Right atrium auricular region (tissue), 2 donors: ENCODE measurements at regions not wholly inside any gene's neighbourhood (a gene's known extent, or its start where the extent isn't known, plus 50 kb on each side); places are given as distances from the start of the nearest gene placed in this dataset.

ENCODE experiments used
- DNase-seq: peaks from one replicate; pipeline ENCODE4 v3.0.0-alpha.2; 2019; ENCODE audit warnings: low spot score
- H3K27ac ChIP-seq, 2 donors: fragments of 200-600 bp; sonication (generic); 1 replicate in 1 of 2; 2 replicates in 1 of 2; pipeline ENCODE4 v1.5.1; 2016 to 2019
- H3K27me3 ChIP-seq, 2 donors: fragments of 200-600 bp; sonication (generic); one replicate each; pipeline versions ENCODE4 v1.5.1 to v1.6.0; 2017 to 2019
- H3K36me3 ChIP-seq: fragments of 200-600 bp; sonication (generic); one replicate; pipeline ENCODE4 v1.5.1; 2016
- H3K4me1 ChIP-seq, 2 donors: fragments of 200-600 bp; sonication (generic); one replicate each; pipeline versions ENCODE4 v1.5.1 to v1.6.0; 2017 to 2019
- H3K4me3 ChIP-seq, 2 donors: fragments of 200-600 bp; sonication (generic); 1 replicate in 1 of 2; 2 replicates in 1 of 2; pipeline ENCODE4 v1.5.1; 2017 to 2019; ENCODE audit warnings: mild to moderate bottlenecking in 1 of 2, moderate library complexity in 1 of 2
- H3K9me3 ChIP-seq, 2 donors: fragments of 200-600 bp; sonication (generic); one replicate each; pipeline ENCODE4 v1.5.1; 2019
- TF ChIP-seq, protein P1 (sequence below), 2 donors: fragments of 200-600 bp; sonication (generic); IDR thresholded peaks; one replicate each; pipeline ENCODE4 v1.5.1; 2019; ENCODE audit warnings: antibody characterized with exemption in 2 of 2

DNA sequence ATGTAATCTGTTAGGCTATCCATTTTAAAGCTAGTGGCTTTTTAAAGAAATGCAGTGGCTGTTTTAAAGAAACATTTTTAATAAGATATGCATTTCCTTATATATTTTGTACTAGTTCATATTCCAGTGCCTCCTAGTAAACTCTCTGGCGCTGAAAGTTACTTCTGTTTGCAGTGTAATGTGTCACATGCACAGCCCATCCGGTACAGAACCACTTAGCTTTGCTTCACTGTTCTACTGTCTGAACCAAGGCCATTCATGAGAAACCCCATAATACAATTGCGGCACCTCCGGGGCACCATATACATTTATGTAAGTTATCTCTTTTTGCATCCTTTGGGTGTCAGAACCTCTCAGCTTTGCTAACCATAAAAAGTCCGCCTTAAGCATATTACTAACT lies 114.6 kb upstream of the KCTD1 start:
- Histone ChIP-seq H3K4me1 (peaks cover 0 to 3% of the 10 kb centered on the region in 2 donors), H3K27me3 (no peaks in the 10 kb centered on the region), H3K27ac (no peak overlapping the region), H3K36me3 (no peaks in the 10 kb centered on the region), H3K4me3 (no peak overlapping the region), H3K9me3 (no peaks in the 10 kb centered on the region)
- no peak for DNase-seq
- TF ChIP-seq, protein P1, sequence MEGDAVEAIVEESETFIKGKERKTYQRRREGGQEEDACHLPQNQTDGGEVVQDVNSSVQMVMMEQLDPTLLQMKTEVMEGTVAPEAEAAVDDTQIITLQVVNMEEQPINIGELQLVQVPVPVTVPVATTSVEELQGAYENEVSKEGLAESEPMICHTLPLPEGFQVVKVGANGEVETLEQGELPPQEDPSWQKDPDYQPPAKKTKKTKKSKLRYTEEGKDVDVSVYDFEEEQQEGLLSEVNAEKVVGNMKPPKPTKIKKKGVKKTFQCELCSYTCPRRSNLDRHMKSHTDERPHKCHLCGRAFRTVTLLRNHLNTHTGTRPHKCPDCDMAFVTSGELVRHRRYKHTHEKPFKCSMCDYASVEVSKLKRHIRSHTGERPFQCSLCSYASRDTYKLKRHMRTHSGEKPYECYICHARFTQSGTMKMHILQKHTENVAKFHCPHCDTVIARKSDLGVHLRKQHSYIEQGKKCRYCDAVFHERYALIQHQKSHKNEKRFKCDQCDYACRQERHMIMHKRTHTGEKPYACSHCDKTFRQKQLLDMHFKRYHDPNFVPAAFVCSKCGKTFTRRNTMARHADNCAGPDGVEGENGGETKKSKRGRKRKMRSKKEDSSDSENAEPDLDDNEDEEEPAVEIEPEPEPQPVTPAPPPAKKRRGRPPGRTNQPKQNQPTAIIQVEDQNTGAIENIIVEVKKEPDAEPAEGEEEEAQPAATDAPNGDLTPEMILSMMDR (IDR thresholded peaks at IDR 0.05): no peak

GRCh38 chr18:26657631-26658581 lies 109.6 kb upstream of the KCTD1 start:
- H3K27ac ChIP-seq: peak overlapping the region; percentile 87 to 93

GRCh38 chr18:26656944-26657536 lies 108.7 kb upstream of the KCTD1 start:
- H3K27ac ChIP-seq: peak overlapping the region; percentile 87 to 93
- TF ChIP-seq, protein P1 (IDR thresholded peaks at IDR 0.05): peak in 1 of 2 donors; percentile 51
- no peaks in the 10 kb centered on the region for H3K27me3 ChIP-seq
- H3K36me3 ChIP-seq: no peaks in the 10 kb centered on the region
- no peaks in the 10 kb centered on the region for H3K9me3 ChIP-seq
- peak; percentile 71 for DNase-seq
- peak overlapping the region; percentile 58 to 78 for H3K4me3 ChIP-seq
- peaks cover 0 to 19% of the 10 kb centered on the region in 2 donors for H3K4me1 ChIP-seq

More at GRCh38 chr18:26657631-26658581, 109.6 kb upstream of the KCTD1 start:
- H3K27me3 ChIP-seq: no peaks in the 10 kb centered on the region
- TF ChIP-seq, protein P1 (IDR thresholded peaks at IDR 0.05): no peak
- H3K9me3 ChIP-seq: no peaks in the 10 kb centered on the region
- no peaks in the 10 kb centered on the region for H3K36me3 ChIP-seq
- H3K4me1 ChIP-seq: peaks cover 0 to 19% of the 10 kb centered on the region in 2 donors
- peak overlapping the region; percentile 58 to 78 for H3K4me3 ChIP-seq
- DNase-seq: no peak

DNA sequence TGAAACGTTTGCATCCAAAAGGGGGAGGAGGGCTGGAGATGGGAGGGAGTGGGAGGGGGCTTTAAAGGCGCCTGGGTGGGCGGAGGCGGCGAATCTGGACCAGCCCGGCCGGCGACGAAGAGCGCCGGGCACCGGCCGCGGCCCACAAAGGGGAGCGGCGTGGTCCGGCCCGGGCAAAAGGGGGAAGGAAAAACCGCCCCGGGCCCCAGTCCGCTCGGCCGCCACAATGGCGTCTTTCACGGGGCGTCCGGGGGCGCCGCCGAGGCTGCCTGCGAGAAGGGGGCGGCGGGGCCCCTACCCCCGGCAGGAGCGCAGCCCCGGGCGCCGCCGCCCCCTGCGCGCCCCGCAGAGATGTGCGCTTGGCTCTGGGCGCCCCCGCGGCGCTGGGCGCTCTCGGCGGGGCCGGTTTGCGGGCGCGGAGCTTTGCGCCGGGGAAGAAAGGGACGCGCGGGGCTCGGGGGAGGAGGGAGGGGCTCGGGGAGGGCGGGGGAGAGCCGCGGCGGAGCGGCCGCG lies 108.1 kb upstream of the KCTD1 start:
- no peaks in the 10 kb centered on the region for H3K27me3 ChIP-seq
- no peak for DNase-seq
- TF ChIP-seq, protein P1 (IDR thresholded peaks at IDR 0.05): no peak
- H3K36me3 ChIP-seq: no peaks in the 10 kb centered on the region
- H3K27ac ChIP-seq: peak overlapping the region; percentile 87 to 93
- H3K4me3 ChIP-seq: peak overlapping the region; percentile 58 to 78
- H3K9me3 ChIP-seq: no peaks in the 10 kb centered on the region
- H3K4me1 ChIP-seq: peaks cover 0 to 19% of the 10 kb centered on the region in 2 donors

DNA sequence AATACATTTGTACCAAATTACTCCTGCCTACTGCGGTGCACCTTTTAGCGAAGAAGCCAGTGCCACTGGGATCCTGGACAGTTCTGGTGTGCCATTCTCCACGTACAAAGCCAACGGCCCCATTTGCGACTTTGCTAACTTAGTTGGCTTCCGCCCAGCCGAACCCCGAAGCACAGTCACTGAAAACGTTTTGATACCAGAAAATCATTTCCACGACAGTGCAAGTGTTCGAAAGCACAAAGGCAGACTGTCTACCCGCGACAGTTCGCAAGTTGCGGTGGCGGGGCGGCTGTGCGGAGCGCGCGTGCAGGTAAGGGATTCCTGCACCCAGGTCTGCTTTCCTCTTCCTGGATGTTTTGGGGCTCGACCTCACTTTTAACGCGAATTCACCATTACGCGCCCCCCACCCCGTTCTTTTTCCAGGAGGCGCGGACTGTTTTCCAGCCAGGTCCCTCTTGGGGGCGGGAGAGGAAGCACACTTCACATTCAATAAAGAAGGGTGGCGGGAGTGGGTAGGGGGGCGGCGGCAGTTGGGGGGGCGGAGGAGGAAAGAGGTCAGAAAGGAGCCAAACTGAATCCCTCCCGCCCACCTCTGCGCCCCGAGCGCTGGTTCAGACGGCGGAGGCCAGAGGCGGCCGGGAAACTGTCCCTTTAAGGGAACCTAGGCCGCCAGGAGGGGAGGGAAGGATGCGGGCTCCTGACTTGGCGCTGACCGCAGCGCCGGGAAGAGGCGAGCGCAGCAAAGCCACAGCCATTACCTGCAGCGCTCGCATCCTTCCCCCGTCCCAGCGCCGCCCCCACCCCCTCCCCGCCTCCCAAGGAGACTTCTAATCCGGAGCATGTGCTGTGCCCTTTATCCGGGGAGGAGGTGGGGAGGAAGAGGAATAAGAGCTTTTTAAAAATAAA lies 107.4 kb upstream of the KCTD1 start:
- Histone ChIP-seq H3K4me1 (peaks cover 0 to 19% of the 10 kb centered on the region in 2 donors), H3K4me3 (peak overlapping the region; percentile 58 to 78), H3K36me3 (no peaks in the 10 kb centered on the region), H3K27ac (peak overlapping the region; percentile 87 to 93), H3K27me3 (no peaks in the 10 kb centered on the region), H3K9me3 (no peaks in the 10 kb centered on the region)
- DNase-seq: no peak
- TF ChIP-seq, protein P1 (IDR thresholded peaks at IDR 0.05): peak; percentile 20 to 32
